ENCODE measurements at regions not wholly inside any gene's neighbourhood (a gene's known extent, or its start where the extent isn't known, plus 50 kb on each side); places are given as distances from the start of the nearest gene placed in this dataset.

GRCh38 chr17:77790143-77790829, 168.2 kb upstream of the TNRC6C start:
- no peak for DNase-seq (ENCODE audit: low spot score)
- in situ Hi-C loops (cut with MboI; ENCODE audit: low sequenced_read_pairs, unreplicated experiment), result no loop called here
- TF ChIP-seq, protein P1, sequence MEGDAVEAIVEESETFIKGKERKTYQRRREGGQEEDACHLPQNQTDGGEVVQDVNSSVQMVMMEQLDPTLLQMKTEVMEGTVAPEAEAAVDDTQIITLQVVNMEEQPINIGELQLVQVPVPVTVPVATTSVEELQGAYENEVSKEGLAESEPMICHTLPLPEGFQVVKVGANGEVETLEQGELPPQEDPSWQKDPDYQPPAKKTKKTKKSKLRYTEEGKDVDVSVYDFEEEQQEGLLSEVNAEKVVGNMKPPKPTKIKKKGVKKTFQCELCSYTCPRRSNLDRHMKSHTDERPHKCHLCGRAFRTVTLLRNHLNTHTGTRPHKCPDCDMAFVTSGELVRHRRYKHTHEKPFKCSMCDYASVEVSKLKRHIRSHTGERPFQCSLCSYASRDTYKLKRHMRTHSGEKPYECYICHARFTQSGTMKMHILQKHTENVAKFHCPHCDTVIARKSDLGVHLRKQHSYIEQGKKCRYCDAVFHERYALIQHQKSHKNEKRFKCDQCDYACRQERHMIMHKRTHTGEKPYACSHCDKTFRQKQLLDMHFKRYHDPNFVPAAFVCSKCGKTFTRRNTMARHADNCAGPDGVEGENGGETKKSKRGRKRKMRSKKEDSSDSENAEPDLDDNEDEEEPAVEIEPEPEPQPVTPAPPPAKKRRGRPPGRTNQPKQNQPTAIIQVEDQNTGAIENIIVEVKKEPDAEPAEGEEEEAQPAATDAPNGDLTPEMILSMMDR (IDR thresholded peaks at IDR 0.05; ENCODE audit: borderline replicate concordance, control extremely low read depth, extremely low read depth, insufficient read depth, missing control alignments), result no peak

GRCh38 chr17:77792626-77793025, 165.9 kb upstream of the TNRC6C start:
- in situ Hi-C loops (cut with MboI; ENCODE audit: low sequenced_read_pairs, unreplicated experiment), result no loop called here
- DNase-seq (ENCODE audit: low spot score), result no peak
- TF ChIP-seq, protein P1 (IDR thresholded peaks at IDR 0.05; ENCODE audit: borderline replicate concordance, control extremely low read depth, extremely low read depth, insufficient read depth, missing control alignments), result no peak

GRCh38 chr17:77793146-77793970, 165.1 kb upstream of the TNRC6C start:
- DNase-seq (ENCODE audit: low spot score), result no peak
- TF ChIP-seq, protein P1 (IDR thresholded peaks at IDR 0.05; ENCODE audit: borderline replicate concordance, control extremely low read depth, extremely low read depth, insufficient read depth, missing control alignments), result no peak
- in situ Hi-C loops (cut with MboI; ENCODE audit: low sequenced_read_pairs, unreplicated experiment), result no loop called here

GRCh38 chr17:77793971-77794235, 164.6 kb upstream of the TNRC6C start:
- no peak for DNase-seq (ENCODE audit: low spot score)
- TF ChIP-seq, protein P1 (IDR thresholded peaks at IDR 0.05; ENCODE audit: borderline replicate concordance, control extremely low read depth, extremely low read depth, insufficient read depth, missing control alignments), result no peak
- in situ Hi-C loops (cut with MboI; ENCODE audit: low sequenced_read_pairs, unreplicated experiment), result no loop called here

- TF ChIP-seq, protein P1 (IDR thresholded peaks at IDR 0.05; ENCODE audit: borderline replicate concordance, control extremely low read depth, extremely low read depth, insufficient read depth, missing control alignments), result no peak
- in situ Hi-C loops (cut with MboI; ENCODE audit: low sequenced_read_pairs, unreplicated experiment), result no loop called here
- DNase-seq (ENCODE audit: low spot score), result no peak
Observed at GRCh38 chr17:77794846-77795245, 163.7 kb upstream of the TNRC6C start.

DNA sequence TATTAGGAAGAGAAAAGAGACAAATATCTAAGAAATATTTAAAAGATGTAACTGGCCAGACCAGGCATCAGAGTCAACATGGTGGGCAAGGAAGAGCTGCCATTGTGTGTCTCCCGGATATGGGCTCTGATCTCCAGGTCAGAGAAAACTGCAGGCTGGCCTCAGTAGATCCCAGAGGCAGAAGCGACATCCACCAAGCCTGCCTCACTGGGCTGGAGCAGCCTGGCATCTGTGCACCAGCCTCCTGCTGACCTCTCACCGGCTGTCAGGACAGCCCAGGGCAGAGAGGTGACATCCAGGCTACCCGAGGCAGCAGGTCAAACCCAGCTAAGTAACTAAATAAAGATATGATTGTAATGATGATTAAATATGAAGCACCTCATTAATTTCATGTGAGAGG, 162.8 kb upstream of the TNRC6C start:
- no peak for DNase-seq (ENCODE audit: low spot score)
- TF ChIP-seq, protein P1 (IDR thresholded peaks at IDR 0.05; ENCODE audit: borderline replicate concordance, control extremely low read depth, extremely low read depth, insufficient read depth, missing control alignments), result no peak
- in situ Hi-C loops (cut with MboI; ENCODE audit: low sequenced_read_pairs, unreplicated experiment), result no loop called here
